Mammary epithelial cell (primary cell): ENCODE measurements at regions not wholly inside any gene's neighbourhood (a gene's known extent, or its start where the extent isn't known, plus 50 kb on each side); places are given as distances from the start of the nearest gene placed in this dataset.
"Not testable (repeated sequence)": the region's sequence is repeated elsewhere in the genome, so short reads cannot be mapped to it uniquely, and the experiment has no call there.

Source experiments
- CTCF ChIP-seq, 2 donors: IDR thresholded peaks in 1 of 2; conservative IDR thresholded peaks in 1 of 2; 2 replicates each; pipeline ENCODE4 v1.5.1; 2011 to 2012; ENCODE audit warnings: inconsistent platforms in 2 of 2, low read length in 2 of 2, mild to moderate bottlenecking in 2 of 2, control low read depth in 1 of 2, low read depth in 1 of 2; ENCODE audit not compliant: insufficient read depth in 1 of 2; ENCODE audit errors: extremely low read depth in 1 of 2
- EZH2 ChIP-seq: IDR thresholded peaks from 2 replicates; pipeline ENCODE4 v1.6.1; 2012; ENCODE audit warnings: low read length, inconsistent platforms, borderline replicate concordance

GRCh38 chr7:76703815-76704214 is 76.7 kb upstream of the POMZP3 start:
- not testable (repeated sequence) for TF ChIP-seq EZH2; CTCF (conservative IDR thresholded peaks at IDR 0.05 in 1 of 2, IDR thresholded peaks at IDR 0.05 in 1 of 2; ENCODE audit: extremely low read depth in 1 of 2, insufficient read depth in 1 of 2, low read depth in 1 of 2, low read length in 2 of 2)
